Vagina (tissue), 2 donors: ENCODE measurements at regions not wholly inside any gene's neighbourhood (a gene's known extent, or its start where the extent isn't known, plus 50 kb on each side); places are given as distances from the start of the nearest gene placed in this dataset.

Source experiments
- POLR2A ChIP-seq, 2 donors: fragments of 450-650 bp; IDR thresholded peaks; one replicate each; pipeline ENCODE4 v1.6.1; 2017; ENCODE audit warnings: antibody characterized with exemption in 2 of 2, mild to moderate bottlenecking in 2 of 2, moderate library complexity in 2 of 2
- POLR2AphosphoS5 ChIP-seq, 2 donors: sonication (generic); formaldehyde crosslinking; IDR thresholded peaks; one replicate each; pipeline ENCODE4 v1.9.0; 2017; ENCODE audit warnings: antibody characterized with exemption in 2 of 2, mild to moderate bottlenecking in 2 of 2, low read depth in 1 of 2; ENCODE audit not compliant: insufficient read depth in 1 of 2
- TF ChIP-seq, protein P1 (sequence below), 3 experiments: fragments of 450-650 bp in 2 of 3; fragments of 200-600 bp in 1 of 3; sonication (generic) in 1 of 3; IDR thresholded peaks; one replicate each; pipeline ENCODE4 v1.5.1; 2017 to 2019; ENCODE audit warnings: antibody characterized with exemption in 3 of 3, mild to moderate bottlenecking in 2 of 3, moderate library complexity in 2 of 3

DNA sequence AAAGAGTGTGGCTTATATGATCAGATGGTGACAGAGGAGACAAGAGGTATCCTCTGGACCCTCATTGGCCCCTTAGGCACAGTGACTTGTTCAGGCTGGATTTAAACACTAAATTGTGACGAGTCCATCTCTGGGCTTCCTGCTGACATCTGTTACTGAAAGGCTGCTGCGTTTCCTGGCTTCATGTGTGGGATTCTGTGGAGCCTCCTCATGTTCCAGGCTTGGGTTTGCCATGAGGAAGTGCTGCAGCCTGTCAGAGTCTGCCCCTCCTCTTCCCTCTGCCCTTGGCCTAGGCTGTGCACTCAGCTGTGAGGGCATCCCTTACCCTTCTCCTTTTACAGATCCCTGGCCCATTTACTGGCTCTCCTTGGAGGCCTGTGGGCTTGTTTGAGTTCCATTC is 159.1 kb upstream of the TTC29 start:
- TF ChIP-seq, protein P1, sequence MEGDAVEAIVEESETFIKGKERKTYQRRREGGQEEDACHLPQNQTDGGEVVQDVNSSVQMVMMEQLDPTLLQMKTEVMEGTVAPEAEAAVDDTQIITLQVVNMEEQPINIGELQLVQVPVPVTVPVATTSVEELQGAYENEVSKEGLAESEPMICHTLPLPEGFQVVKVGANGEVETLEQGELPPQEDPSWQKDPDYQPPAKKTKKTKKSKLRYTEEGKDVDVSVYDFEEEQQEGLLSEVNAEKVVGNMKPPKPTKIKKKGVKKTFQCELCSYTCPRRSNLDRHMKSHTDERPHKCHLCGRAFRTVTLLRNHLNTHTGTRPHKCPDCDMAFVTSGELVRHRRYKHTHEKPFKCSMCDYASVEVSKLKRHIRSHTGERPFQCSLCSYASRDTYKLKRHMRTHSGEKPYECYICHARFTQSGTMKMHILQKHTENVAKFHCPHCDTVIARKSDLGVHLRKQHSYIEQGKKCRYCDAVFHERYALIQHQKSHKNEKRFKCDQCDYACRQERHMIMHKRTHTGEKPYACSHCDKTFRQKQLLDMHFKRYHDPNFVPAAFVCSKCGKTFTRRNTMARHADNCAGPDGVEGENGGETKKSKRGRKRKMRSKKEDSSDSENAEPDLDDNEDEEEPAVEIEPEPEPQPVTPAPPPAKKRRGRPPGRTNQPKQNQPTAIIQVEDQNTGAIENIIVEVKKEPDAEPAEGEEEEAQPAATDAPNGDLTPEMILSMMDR (IDR thresholded peaks at IDR 0.05): no peak
- TF ChIP-seq POLR2AphosphoS5 (IDR thresholded peaks at IDR 0.05; ENCODE audit: insufficient read depth in 1 of 2, low read depth in 1 of 2): no peak
- TF ChIP-seq POLR2A (IDR thresholded peaks at IDR 0.05): no peak
